Liver (tissue), 8 donors: ENCODE measurements at regions not wholly inside any gene's neighbourhood (a gene's known extent, or its start where the extent isn't known, plus 50 kb on each side); places are given as distances from the start of the nearest gene placed in this dataset.

Experiments used
- DNase-seq: peaks from one replicate; pipeline ENCODE4 v3.0.0-alpha.2; 2017; ENCODE audit warnings: low spot score
- H3K27ac ChIP-seq, 2 donors: one replicate each; pipeline ENCODE4 v1.7.0; 2013; ENCODE audit warnings: inconsistent platforms in 2 of 2, low read length in 2 of 2, control low read depth in 1 of 2, low read depth in 1 of 2, mild to moderate bottlenecking in 1 of 2
- H3K27me3 ChIP-seq, 4 donors: one replicate each; pipeline versions ENCODE4 v1.6.1 to v1.7.0; 2013; ENCODE audit warnings: low read length in 3 of 4, inconsistent platforms in 1 of 4, mild to moderate bottlenecking in 1 of 4, moderate library complexity in 1 of 4; ENCODE audit not compliant: control insufficient read depth in 4 of 4, insufficient read depth in 4 of 4
- H3K36me3 ChIP-seq, 4 donors: one replicate each; pipeline versions ENCODE4 v1.6.1 to v1.7.0; 2013; ENCODE audit warnings: low read length in 3 of 4, mild to moderate bottlenecking in 3 of 4, low read depth in 1 of 4, moderate library complexity in 1 of 4; ENCODE audit not compliant: control insufficient read depth in 4 of 4, insufficient read depth in 3 of 4
- H3K4me1 ChIP-seq, 4 donors: one replicate each; pipeline versions ENCODE4 v1.6.1 to v1.7.0; 2013; ENCODE audit warnings: low read length in 3 of 4, mild to moderate bottlenecking in 3 of 4, moderate library complexity in 1 of 4; ENCODE audit not compliant: control insufficient read depth in 4 of 4, insufficient read depth in 4 of 4
- H3K4me3 ChIP-seq, 3 donors: one replicate each; pipeline versions ENCODE4 v1.6.1 to v1.7.0; 2013; ENCODE audit warnings: low read length in 3 of 3, control low read depth in 1 of 3, low read depth in 1 of 3, mild to moderate bottlenecking in 1 of 3
- H3K9ac ChIP-seq, 2 donors: one replicate each; pipeline ENCODE4 v1.7.0; 2013; ENCODE audit warnings: low read length in 2 of 2, mild to moderate bottlenecking in 2 of 2, moderate library complexity in 2 of 2, control low read depth in 1 of 2, low read depth in 1 of 2
- H3K9me3 ChIP-seq, 4 donors: one replicate each; pipeline versions ENCODE4 v1.6.1 to v1.7.0; 2013; ENCODE audit warnings: low read length in 3 of 4; ENCODE audit not compliant: control insufficient read depth in 4 of 4
- EGR1 ChIP-seq, 2 donors: IDR thresholded peaks; 2 replicates each; pipeline ENCODE4 v1.6.1; 2016 to 2018; ENCODE audit warnings: antibody characterized with exemption in 2 of 2, low read depth in 2 of 2
- FOXA1 ChIP-seq: IDR thresholded peaks from 2 replicates; pipeline ENCODE4 v1.6.1; 2016; ENCODE audit warnings: antibody characterized with exemption
- FOXA2 ChIP-seq: IDR thresholded peaks from 2 replicates; pipeline ENCODE4 v1.6.1; 2016; ENCODE audit warnings: antibody characterized with exemption
- GABPA ChIP-seq, 2 donors: IDR thresholded peaks in 1 of 2; conservative IDR thresholded peaks in 1 of 2; 2 replicates each; pipeline ENCODE4 v1.6.1; 2016; ENCODE audit warnings: antibody characterized with exemption in 2 of 2, mild to moderate bottlenecking in 1 of 2, moderate library complexity in 1 of 2
- HNF4A ChIP-seq, 2 donors: conservative IDR thresholded peaks; 2 replicates each; pipeline ENCODE4 v1.6.1; 2016; ENCODE audit warnings: antibody characterized with exemption in 2 of 2, mild to moderate bottlenecking in 2 of 2
- JUND ChIP-seq, 2 donors: IDR thresholded peaks; 2 replicates each; pipeline ENCODE4 v1.6.1; 2016; ENCODE audit warnings: antibody characterized with exemption in 2 of 2
- NR2F2 ChIP-seq: IDR thresholded peaks from 2 replicates; pipeline ENCODE4 v1.6.1; 2016; ENCODE audit warnings: antibody characterized with exemption
- RXRA ChIP-seq, 2 donors: IDR thresholded peaks; 2 replicates each; pipeline ENCODE4 v1.6.1; 2017 to 2018; ENCODE audit warnings: antibody characterized with exemption in 2 of 2, mild to moderate bottlenecking in 1 of 2
- SP1 ChIP-seq: IDR thresholded peaks from 2 replicates; pipeline ENCODE4 v1.6.1; 2018; ENCODE audit warnings: antibody characterized with exemption, mild to moderate bottlenecking
- TAF1 ChIP-seq: conservative IDR thresholded peaks from 2 replicates; pipeline ENCODE4 v1.6.1; 2016; ENCODE audit warnings: antibody characterized with exemption, mild to moderate bottlenecking
- YY1 ChIP-seq: IDR thresholded peaks from 2 replicates; pipeline ENCODE4 v1.6.1; 2016; ENCODE audit warnings: antibody characterized with exemption, mild to moderate bottlenecking
- WGBS: extraction: QIAGEN DNeasy Blood & Tissue Kit; methylation state at CpG from one replicate; pipeline ENCODE4 v1.1.7; 2013; 5-methylcytosine and 5-hydroxymethylcytosine counted together
- TF ChIP-seq, protein P1 (sequence below): fragments of 150-350 bp; IDR thresholded peaks from 2 replicates; pipeline ENCODE4 v1.5.1; 2017; ENCODE audit warnings: improper control_type of control experiment, low read depth, low read length; ENCODE audit not compliant: missing input control
- TF ChIP-seq, protein P2 (sequence below): IDR thresholded peaks from 2 replicates; pipeline ENCODE4 v1.6.1; 2016; ENCODE audit warnings: antibody characterized with exemption
- TF ChIP-seq, protein P3 (sequence below): IDR thresholded peaks from 2 replicates; pipeline ENCODE4 v1.6.1; 2016; ENCODE audit warnings: antibody characterized with exemption
- TF ChIP-seq, protein P4 (sequence below): IDR thresholded peaks from 2 replicates; pipeline ENCODE4 v1.6.1; 2016; ENCODE audit warnings: antibody characterized with exemption, mild to moderate bottlenecking
- TF ChIP-seq, protein P5 (sequence below): IDR thresholded peaks from 2 replicates; pipeline ENCODE4 v1.6.1; 2016; ENCODE audit warnings: antibody characterized with exemption
- donor health status: healthy.
- donor health status: healthy.
- donor health status: healthy.
- donor health status: healthy.
- donor health status: healthy.

DNA sequence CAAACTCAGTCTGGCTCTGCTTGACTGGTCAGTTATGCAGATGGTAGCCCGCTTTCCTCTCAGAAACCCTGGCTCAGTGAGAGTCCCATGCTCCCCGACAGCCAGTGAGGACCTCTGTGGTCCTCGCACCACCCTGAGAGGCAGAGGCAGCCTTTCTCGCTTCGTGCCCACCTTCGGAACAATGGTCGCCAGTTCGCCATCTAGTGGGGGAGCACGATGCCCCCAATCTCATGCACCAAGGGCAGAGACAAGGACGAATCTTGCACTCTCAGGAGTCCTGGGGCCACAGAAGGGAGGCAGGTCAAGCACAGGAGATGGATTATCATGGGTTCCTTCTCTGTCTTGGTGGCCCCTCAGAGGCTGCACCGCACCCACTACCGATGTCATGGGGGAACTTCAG is 75.2 kb downstream of the RHCG start:
- H3K9me3 ChIP-seq = no peaks in the 10 kb centered on the region
- no peaks in the 10 kb centered on the region for H3K4me1 ChIP-seq
- DNase-seq = no peak
- no peak overlapping the region for H3K4me3 ChIP-seq
- H3K9ac ChIP-seq = no peak overlapping the region
- no peak overlapping the region for H3K27ac ChIP-seq
- TF ChIP-seq HNF4A (conservative IDR thresholded peaks at IDR 0.05) = no peak
- no peak for TF ChIP-seq TAF1
- no peak for TF ChIP-seq RXRA (IDR thresholded peaks at IDR 0.05)
- no peak for TF ChIP-seq JUND (IDR thresholded peaks at IDR 0.05)
- TF ChIP-seq, protein P1, sequence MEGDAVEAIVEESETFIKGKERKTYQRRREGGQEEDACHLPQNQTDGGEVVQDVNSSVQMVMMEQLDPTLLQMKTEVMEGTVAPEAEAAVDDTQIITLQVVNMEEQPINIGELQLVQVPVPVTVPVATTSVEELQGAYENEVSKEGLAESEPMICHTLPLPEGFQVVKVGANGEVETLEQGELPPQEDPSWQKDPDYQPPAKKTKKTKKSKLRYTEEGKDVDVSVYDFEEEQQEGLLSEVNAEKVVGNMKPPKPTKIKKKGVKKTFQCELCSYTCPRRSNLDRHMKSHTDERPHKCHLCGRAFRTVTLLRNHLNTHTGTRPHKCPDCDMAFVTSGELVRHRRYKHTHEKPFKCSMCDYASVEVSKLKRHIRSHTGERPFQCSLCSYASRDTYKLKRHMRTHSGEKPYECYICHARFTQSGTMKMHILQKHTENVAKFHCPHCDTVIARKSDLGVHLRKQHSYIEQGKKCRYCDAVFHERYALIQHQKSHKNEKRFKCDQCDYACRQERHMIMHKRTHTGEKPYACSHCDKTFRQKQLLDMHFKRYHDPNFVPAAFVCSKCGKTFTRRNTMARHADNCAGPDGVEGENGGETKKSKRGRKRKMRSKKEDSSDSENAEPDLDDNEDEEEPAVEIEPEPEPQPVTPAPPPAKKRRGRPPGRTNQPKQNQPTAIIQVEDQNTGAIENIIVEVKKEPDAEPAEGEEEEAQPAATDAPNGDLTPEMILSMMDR = no peak
- TF ChIP-seq, protein P2, sequence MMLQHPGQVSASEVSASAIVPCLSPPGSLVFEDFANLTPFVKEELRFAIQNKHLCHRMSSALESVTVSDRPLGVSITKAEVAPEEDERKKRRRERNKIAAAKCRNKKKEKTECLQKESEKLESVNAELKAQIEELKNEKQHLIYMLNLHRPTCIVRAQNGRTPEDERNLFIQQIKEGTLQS = no peak
- TF ChIP-seq, protein P3, sequence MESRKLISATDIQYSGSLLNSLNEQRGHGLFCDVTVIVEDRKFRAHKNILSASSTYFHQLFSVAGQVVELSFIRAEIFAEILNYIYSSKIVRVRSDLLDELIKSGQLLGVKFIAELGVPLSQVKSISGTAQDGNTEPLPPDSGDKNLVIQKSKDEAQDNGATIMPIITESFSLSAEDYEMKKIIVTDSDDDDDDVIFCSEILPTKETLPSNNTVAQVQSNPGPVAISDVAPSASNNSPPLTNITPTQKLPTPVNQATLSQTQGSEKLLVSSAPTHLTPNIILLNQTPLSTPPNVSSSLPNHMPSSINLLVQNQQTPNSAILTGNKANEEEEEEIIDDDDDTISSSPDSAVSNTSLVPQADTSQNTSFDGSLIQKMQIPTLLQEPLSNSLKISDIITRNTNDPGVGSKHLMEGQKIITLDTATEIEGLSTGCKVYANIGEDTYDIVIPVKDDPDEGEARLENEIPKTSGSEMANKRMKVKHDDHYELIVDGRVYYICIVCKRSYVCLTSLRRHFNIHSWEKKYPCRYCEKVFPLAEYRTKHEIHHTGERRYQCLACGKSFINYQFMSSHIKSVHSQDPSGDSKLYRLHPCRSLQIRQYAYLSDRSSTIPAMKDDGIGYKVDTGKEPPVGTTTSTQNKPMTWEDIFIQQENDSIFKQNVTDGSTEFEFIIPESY = no peak
- TF ChIP-seq YY1 = no peak
- TF ChIP-seq NR2F2 = no peak
- no peak for TF ChIP-seq EGR1 (IDR thresholded peaks at IDR 0.05; ENCODE audit: low read depth in 2 of 2)
- TF ChIP-seq FOXA2 = no peak
- TF ChIP-seq SP1 = no peak
- TF ChIP-seq, protein P4, sequence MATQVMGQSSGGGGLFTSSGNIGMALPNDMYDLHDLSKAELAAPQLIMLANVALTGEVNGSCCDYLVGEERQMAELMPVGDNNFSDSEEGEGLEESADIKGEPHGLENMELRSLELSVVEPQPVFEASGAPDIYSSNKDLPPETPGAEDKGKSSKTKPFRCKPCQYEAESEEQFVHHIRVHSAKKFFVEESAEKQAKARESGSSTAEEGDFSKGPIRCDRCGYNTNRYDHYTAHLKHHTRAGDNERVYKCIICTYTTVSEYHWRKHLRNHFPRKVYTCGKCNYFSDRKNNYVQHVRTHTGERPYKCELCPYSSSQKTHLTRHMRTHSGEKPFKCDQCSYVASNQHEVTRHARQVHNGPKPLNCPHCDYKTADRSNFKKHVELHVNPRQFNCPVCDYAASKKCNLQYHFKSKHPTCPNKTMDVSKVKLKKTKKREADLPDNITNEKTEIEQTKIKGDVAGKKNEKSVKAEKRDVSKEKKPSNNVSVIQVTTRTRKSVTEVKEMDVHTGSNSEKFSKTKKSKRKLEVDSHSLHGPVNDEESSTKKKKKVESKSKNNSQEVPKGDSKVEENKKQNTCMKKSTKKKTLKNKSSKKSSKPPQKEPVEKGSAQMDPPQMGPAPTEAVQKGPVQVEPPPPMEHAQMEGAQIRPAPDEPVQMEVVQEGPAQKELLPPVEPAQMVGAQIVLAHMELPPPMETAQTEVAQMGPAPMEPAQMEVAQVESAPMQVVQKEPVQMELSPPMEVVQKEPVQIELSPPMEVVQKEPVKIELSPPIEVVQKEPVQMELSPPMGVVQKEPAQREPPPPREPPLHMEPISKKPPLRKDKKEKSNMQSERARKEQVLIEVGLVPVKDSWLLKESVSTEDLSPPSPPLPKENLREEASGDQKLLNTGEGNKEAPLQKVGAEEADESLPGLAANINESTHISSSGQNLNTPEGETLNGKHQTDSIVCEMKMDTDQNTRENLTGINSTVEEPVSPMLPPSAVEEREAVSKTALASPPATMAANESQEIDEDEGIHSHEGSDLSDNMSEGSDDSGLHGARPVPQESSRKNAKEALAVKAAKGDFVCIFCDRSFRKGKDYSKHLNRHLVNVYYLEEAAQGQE = no peak
- TF ChIP-seq FOXA1 = no peak
- no peak for TF ChIP-seq GABPA (IDR thresholded peaks at IDR 0.05 in 1 of 2, conservative IDR thresholded peaks at IDR 0.05 in 1 of 2)
- TF ChIP-seq, protein P5, sequence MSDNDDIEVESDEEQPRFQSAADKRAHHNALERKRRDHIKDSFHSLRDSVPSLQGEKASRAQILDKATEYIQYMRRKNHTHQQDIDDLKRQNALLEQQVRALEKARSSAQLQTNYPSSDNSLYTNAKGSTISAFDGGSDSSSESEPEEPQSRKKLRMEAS = no peak
- H3K36me3 ChIP-seq = no peaks in the 10 kb centered on the region
- peaks cover 0 to 9% (median 6%) of the 10 kb centered on the region in 4 donors for H3K27me3 ChIP-seq
- WGBS = 48% methylated on average over 12 of the region's 12 CpGs
